PC-9 (cell line): ENCODE measurements at regions not wholly inside any gene's neighbourhood (a gene's known extent, or its start where the extent isn't known, plus 50 kb on each side); places are given as distances from the start of the nearest gene placed in this dataset.

Experiments used
- BruUV-seq: library from RNA; stranded (reverse); fragments of 400-500 nt; replicated peaks from 2 replicates; lab custom pipeline; 2021; lab: Mats Ljungman, UMichigan
- CTCF ChIA-PET: fragments of 300-600 bp; sonication (Branson Sonifier 250); formaldehyde crosslinking; loops from one replicate; lab custom pipeline; 2022; ENCODE audit warnings: antibody characterized with exemption; lab: Charles Lee
- POLR2A ChIA-PET: fragments of 300-600 bp; sonication (Branson Sonifier 250); formaldehyde crosslinking; loops from one replicate; lab custom pipeline; 2022; ENCODE audit warnings: antibody characterized with exemption; ENCODE audit not compliant: unreplicated experiment; lab: Charles Lee
- DNase-seq, 2 experiments: peaks; one replicate each; pipeline versions ENCODE4 v3.0.0 to v3.0.0-alpha.2; 2015 to 2022; ENCODE audit warnings: mixed read lengths in 1 of 2
- H2AFZ ChIP-seq: fragments of 200-600 bp; sonication (generic); 2 replicates; pipeline ENCODE4 v1.8.1; 2017; ENCODE audit warnings: antibody characterized with exemption
- H3F3A ChIP-seq: fragments of 200-600 bp; sonication (generic); 2 replicates; pipeline ENCODE4 v1.8.1; 2017; ENCODE audit warnings: antibody characterized with exemption, mild to moderate bottlenecking, low read depth; ENCODE audit not compliant: insufficient read depth
- H3K27ac ChIP-seq: fragments of 200-600 bp; sonication (generic); 2 replicates; pipeline ENCODE4 v1.6.1; 2016; ENCODE audit warnings: mixed run types
- H3K27me3 ChIP-seq: fragments of 200-600 bp; sonication (generic); 2 replicates; pipeline ENCODE4 v1.6.1; 2016; ENCODE audit warnings: low read depth, mixed run types; ENCODE audit not compliant: insufficient read depth
- H3K36me3 ChIP-seq: fragments of 200-600 bp; sonication (generic); 2 replicates; pipeline ENCODE4 v1.6.1; 2016; ENCODE audit warnings: low read depth, mixed run types
- H3K4me1 ChIP-seq: fragments of 200-600 bp; sonication (generic); replicated peaks from 2 replicates; pipeline ENCODE4 v1.6.1; 2016; ENCODE audit warnings: mixed run types; ENCODE audit not compliant: insufficient read depth
- H3K4me2 ChIP-seq: fragments of 200-600 bp; sonication (generic); 2 replicates; pipeline ENCODE4 v1.6.1; 2017; ENCODE audit warnings: mixed run types
- H3K4me3 ChIP-seq: fragments of 200-600 bp; sonication (generic); 2 replicates; pipeline ENCODE4 v1.6.1; 2016; ENCODE audit warnings: mixed run types
- H3K79me2 ChIP-seq: fragments of 200-600 bp; sonication (generic); 2 replicates; pipeline ENCODE4 v1.6.1; 2017; ENCODE audit warnings: low read depth, mixed run types
- H3K9me2 ChIP-seq: fragments of 200-600 bp; sonication (generic); 2 replicates; pipeline ENCODE4 v1.8.1; 2017; ENCODE audit warnings: mild to moderate bottlenecking; ENCODE audit not compliant: insufficient read depth
- H3K9me3 ChIP-seq: fragments of 200-600 bp; sonication (generic); 2 replicates; pipeline ENCODE4 v1.8.1; 2016; ENCODE audit warnings: low read depth; ENCODE audit not compliant: insufficient read depth
- H4K20me1 ChIP-seq: fragments of 200-600 bp; sonication (generic); 2 replicates; pipeline ENCODE4 v1.8.1; 2017; ENCODE audit not compliant: insufficient read depth
- EZH2 ChIP-seq: fragments of 200-600 bp; sonication (generic); IDR thresholded peaks from 2 replicates; pipeline ENCODE4 v1.8.0; 2017; ENCODE audit warnings: antibody characterized with exemption, low read depth
- intact Hi-C: fragments of 100-400 bp; cut with micrococcal nuclease; formaldehyde crosslinking; loops from one replicate; pipeline ENCODE4 v1.10.0; 2022; ENCODE audit not compliant: unreplicated experiment
- TF ChIP-seq, protein P1 (sequence below): fragments of 200-600 bp; sonication (generic); conservative IDR thresholded peaks from 2 replicates; pipeline ENCODE4 v1.6.1; 2017; ENCODE audit warnings: mixed run types, antibody characterized with exemption, mild to moderate bottlenecking, moderate library complexity

- Histone ChIP-seq H3K27me3 (no peaks in the 10 kb centered on the region), H3K9me3 (no peaks in the 10 kb centered on the region), H3K27ac (no peak overlapping the region), H3K4me2 (no peak overlapping the region), H3K4me3 (no peak overlapping the region), H3F3A (no peaks in the 10 kb centered on the region), H2AFZ (no peak overlapping the region), H3K36me3 (no peaks in the 10 kb centered on the region), H4K20me1 (no peaks in the 10 kb centered on the region), H3K4me1 (no peaks in the 10 kb centered on the region), H3K79me2 (no peaks in the 10 kb centered on the region), H3K9me2 (no peaks in the 10 kb centered on the region)
- TF ChIP-seq, protein P1, sequence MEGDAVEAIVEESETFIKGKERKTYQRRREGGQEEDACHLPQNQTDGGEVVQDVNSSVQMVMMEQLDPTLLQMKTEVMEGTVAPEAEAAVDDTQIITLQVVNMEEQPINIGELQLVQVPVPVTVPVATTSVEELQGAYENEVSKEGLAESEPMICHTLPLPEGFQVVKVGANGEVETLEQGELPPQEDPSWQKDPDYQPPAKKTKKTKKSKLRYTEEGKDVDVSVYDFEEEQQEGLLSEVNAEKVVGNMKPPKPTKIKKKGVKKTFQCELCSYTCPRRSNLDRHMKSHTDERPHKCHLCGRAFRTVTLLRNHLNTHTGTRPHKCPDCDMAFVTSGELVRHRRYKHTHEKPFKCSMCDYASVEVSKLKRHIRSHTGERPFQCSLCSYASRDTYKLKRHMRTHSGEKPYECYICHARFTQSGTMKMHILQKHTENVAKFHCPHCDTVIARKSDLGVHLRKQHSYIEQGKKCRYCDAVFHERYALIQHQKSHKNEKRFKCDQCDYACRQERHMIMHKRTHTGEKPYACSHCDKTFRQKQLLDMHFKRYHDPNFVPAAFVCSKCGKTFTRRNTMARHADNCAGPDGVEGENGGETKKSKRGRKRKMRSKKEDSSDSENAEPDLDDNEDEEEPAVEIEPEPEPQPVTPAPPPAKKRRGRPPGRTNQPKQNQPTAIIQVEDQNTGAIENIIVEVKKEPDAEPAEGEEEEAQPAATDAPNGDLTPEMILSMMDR, result no peak
- TF ChIP-seq EZH2, result no peak
- POLR2A ChIA-PET, result no interaction called here
- intact Hi-C loops, result no loop called here
- no peak for DNase-seq
- CTCF ChIA-PET, result no interaction called here
- BruUV-seq, result no TSS peak
Measured at GRCh38 chr11:130547761-130548490, 99.5 kb downstream of the ADAMTS15 start.

DNA sequence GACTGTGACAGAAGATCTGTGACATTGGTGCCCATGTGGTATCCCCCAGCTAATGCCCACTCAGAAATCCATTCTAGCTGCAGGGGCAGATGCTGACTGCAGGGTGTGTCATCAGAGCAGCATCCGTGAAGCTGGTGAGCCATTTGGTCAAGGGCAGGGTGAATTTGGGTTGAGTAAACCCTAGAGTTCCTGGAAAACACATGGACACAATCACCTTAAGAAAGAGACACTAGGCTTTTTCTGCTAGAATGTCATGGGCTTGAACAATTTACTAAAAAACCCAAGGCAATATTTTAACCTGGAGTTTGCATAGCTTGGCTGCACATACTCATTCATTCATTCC is 100.0 kb downstream of the ADAMTS15 start:
- Histone ChIP-seq H3K9me3 (no peaks in the 10 kb centered on the region), H3K36me3 (no peaks in the 10 kb centered on the region), H3K27ac (no peak overlapping the region), H3K27me3 (no peaks in the 10 kb centered on the region), H3K4me1 (no peaks in the 10 kb centered on the region), H2AFZ (no peak overlapping the region), H3K4me3 (no peak overlapping the region), H3F3A (no peaks in the 10 kb centered on the region), H3K79me2 (no peaks in the 10 kb centered on the region), H3K4me2 (no peak overlapping the region), H3K9me2 (no peaks in the 10 kb centered on the region), H4K20me1 (no peaks in the 10 kb centered on the region)
- POLR2A ChIA-PET, result no interaction called here
- no peak for DNase-seq
- intact Hi-C loops, result no loop called here
- TF ChIP-seq, protein P1, result no peak
- CTCF ChIA-PET, result no interaction called here
- no TSS peak for BruUV-seq

DNA sequence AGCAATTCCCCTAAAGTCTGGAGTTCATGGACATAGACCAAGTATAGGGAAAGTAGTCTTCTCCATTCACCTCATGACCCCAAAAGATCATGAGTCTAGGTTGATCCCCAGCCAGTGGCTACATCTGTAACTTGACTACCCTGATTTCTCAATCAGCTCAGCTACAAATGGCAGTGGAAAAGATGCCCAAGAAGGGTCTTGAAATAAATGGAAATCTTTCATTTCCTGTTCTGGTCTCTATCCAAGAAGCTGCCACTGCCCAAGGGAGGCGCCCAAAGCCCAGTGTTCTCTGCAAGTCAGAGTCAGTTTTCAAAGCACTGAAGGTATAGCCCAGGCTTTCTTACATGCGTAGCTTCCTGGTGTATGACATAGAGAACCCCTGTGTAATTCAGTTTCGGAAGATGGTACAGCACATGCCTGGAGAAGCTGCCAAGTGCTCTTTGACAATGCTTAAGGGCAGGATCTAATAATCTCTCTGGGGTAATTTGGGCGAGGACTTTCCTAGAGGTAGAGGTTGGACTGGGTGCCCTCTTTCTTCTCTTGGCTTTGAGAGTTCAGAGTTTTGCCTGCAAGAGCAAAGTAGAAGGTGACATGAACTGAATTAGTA is 101.1 kb downstream of the ADAMTS15 start:
- CTCF ChIA-PET, result no interaction called here
- Histone ChIP-seq H3F3A (no peaks in the 10 kb centered on the region), H2AFZ (no peak overlapping the region), H3K27me3 (no peaks in the 10 kb centered on the region), H3K4me2 (no peak overlapping the region), H3K36me3 (no peaks in the 10 kb centered on the region), H3K27ac (no peak overlapping the region), H4K20me1 (no peaks in the 10 kb centered on the region), H3K4me3 (no peak overlapping the region), H3K9me2 (no peaks in the 10 kb centered on the region), H3K4me1 (peaks cover 4% of the 10 kb centered on the region; the same call in 1 of the 2 replicates), H3K79me2 (no peaks in the 10 kb centered on the region), H3K9me3 (no peaks in the 10 kb centered on the region)
- POLR2A ChIA-PET, result no interaction called here
- intact Hi-C loops, result no loop called here
- no TSS peak for BruUV-seq
- TF ChIP-seq, protein P1, result no peak
- no peak for TF ChIP-seq EZH2
- no peak for DNase-seq
